Esophagus squamous epithelium (tissue), 4 donors: ENCODE measurements at regions not wholly inside any gene's neighbourhood (a gene's known extent, or its start where the extent isn't known, plus 50 kb on each side); places are given as distances from the start of the nearest gene placed in this dataset.

ENCODE experiments used
- CTCF ChIP-seq, 6 experiments: fragments of 450-650 bp in 4 of 6; fragments of 200-600 bp in 2 of 6; sonication (generic) in 2 of 6; IDR thresholded peaks; one replicate each; pipeline ENCODE4 v1.5.1; 2016 to 2019; ENCODE audit warnings: antibody characterized with exemption in 6 of 6, mild to moderate bottlenecking in 4 of 6, moderate library complexity in 4 of 6
- POLR2A ChIP-seq, 4 donors: fragments of 450-650 bp; IDR thresholded peaks; one replicate each; pipeline ENCODE4 v1.6.1; 2017; ENCODE audit warnings: antibody characterized with exemption in 4 of 4, mild to moderate bottlenecking in 4 of 4, moderate library complexity in 3 of 4

GRCh38 chr21:35350965-35351364 is 301.9 kb upstream of the RUNX1 start:
- TF ChIP-seq CTCF (IDR thresholded peaks at IDR 0.05) (no peak), POLR2A (IDR thresholded peaks at IDR 0.05) (no peak)
